Colonic mucosa (tissue), 4 donors: ENCODE measurements at regions not wholly inside any gene's neighbourhood (a gene's known extent, or its start where the extent isn't known, plus 50 kb on each side); places are given as distances from the start of the nearest gene placed in this dataset.

Source experiments
- DNase-seq: peaks from one replicate; pipeline ENCODE4 v3.0.0-alpha.2; 2020
- H3K27ac ChIP-seq: fragments of 200-600 bp; one replicate; pipeline ENCODE4 v1.8.0; 2021
- H3K27me3 ChIP-seq: fragments of 200-600 bp; one replicate; pipeline ENCODE4 v1.8.0; 2021
- H3K36me3 ChIP-seq: fragments of 200-600 bp; one replicate; pipeline ENCODE4 v1.8.0; 2021
- H3K4me1 ChIP-seq: fragments of 200-600 bp; one replicate; pipeline ENCODE4 v1.8.0; 2021; ENCODE audit warnings: mild to moderate bottlenecking
- H3K4me3 ChIP-seq: fragments of 200-600 bp; one replicate; pipeline ENCODE4 v1.8.0; 2021
- H3K9ac ChIP-seq, 2 donors: one replicate each; pipeline ENCODE4 v1.7.0; 2013; ENCODE audit warnings: control low read depth in 2 of 2, low read depth in 2 of 2, low read length in 2 of 2
- H3K9me3 ChIP-seq: fragments of 200-600 bp; one replicate; pipeline ENCODE4 v1.8.0; 2021
- CTCF ChIP-seq: fragments of 200-600 bp; IDR thresholded peaks from one replicate; pipeline ENCODE4 v1.8.0; 2022; ENCODE audit warnings: antibody characterized with exemption, mild to moderate bottlenecking
- intact Hi-C: fragments of 100-400 bp; cut with DNase I; formaldehyde crosslinking; loops from one replicate; pipeline ENCODE4 v1.14.1; 2022
- donor health status: healthy.
- donor health status: DM: no; HTN: no; CAD: no.
- donor health status: DM: no; HTN: no; CAD: no.

- no peaks in the 10 kb centered on the region for H3K36me3 ChIP-seq
- H3K27me3 ChIP-seq = no peaks in the 10 kb centered on the region
- no peaks in the 10 kb centered on the region for H3K9me3 ChIP-seq
- DNase-seq = no peak
- no peaks in the 10 kb centered on the region for H3K4me1 ChIP-seq
- no peak overlapping the region for H3K4me3 ChIP-seq
- intact Hi-C loops = no loop called here
- no peak overlapping the region for H3K9ac ChIP-seq
- no peak for TF ChIP-seq CTCF
- H3K27ac ChIP-seq = no peak overlapping the region
Measured at GRCh38 chr20:52405986-52406385, 214.4 kb upstream of the ZFP64 start.

- Histone ChIP-seq H3K27ac (no peak overlapping the region), H3K4me3 (no peak overlapping the region), H3K9me3 (no peaks in the 10 kb centered on the region), H3K9ac (no peak overlapping the region), H3K27me3 (no peaks in the 10 kb centered on the region), H3K4me1 (no peaks in the 10 kb centered on the region), H3K36me3 (no peaks in the 10 kb centered on the region)
- DNase-seq = no peak
- no peak for TF ChIP-seq CTCF
- intact Hi-C loops = no loop called here
Measured at GRCh38 chr20:52405417-52405816, 213.8 kb upstream of the ZFP64 start.

GRCh38 chr20:52404671-52405070 lies 213.1 kb upstream of the ZFP64 start:
- Histone ChIP-seq H3K9me3 (no peaks in the 10 kb centered on the region), H3K27ac (no peak overlapping the region), H3K4me3 (no peak overlapping the region), H3K27me3 (no peaks in the 10 kb centered on the region), H3K36me3 (no peaks in the 10 kb centered on the region), H3K9ac (no peak overlapping the region), H3K4me1 (no peaks in the 10 kb centered on the region)
- no peak for TF ChIP-seq CTCF
- DNase-seq = no peak
- intact Hi-C loops = no loop called here

- Histone ChIP-seq H3K9me3 (no peaks in the 10 kb centered on the region), H3K27ac (no peak overlapping the region), H3K4me1 (no peaks in the 10 kb centered on the region), H3K4me3 (no peak overlapping the region), H3K36me3 (no peaks in the 10 kb centered on the region), H3K9ac (no peak overlapping the region), H3K27me3 (no peaks in the 10 kb centered on the region)
- no peak for TF ChIP-seq CTCF
- intact Hi-C loops = no loop called here
- DNase-seq = no peak
Measured at GRCh38 chr20:52402950-52403349, 211.4 kb upstream of the ZFP64 start.

- no peak for DNase-seq
- H3K9ac ChIP-seq = no peak overlapping the region
Measured at GRCh38 chr20:52402514-52402913, 210.9 kb upstream of the ZFP64 start.

More at GRCh38 chr20:52402514-52402913, 210.9 kb upstream of the ZFP64 start:
- no peaks in the 10 kb centered on the region for H3K9me3 ChIP-seq
- intact Hi-C loops = no loop called here
- H3K27me3 ChIP-seq = no peaks in the 10 kb centered on the region
- no peak overlapping the region for H3K27ac ChIP-seq
- H3K4me3 ChIP-seq = no peak overlapping the region
- H3K4me1 ChIP-seq = no peaks in the 10 kb centered on the region
- no peak for TF ChIP-seq CTCF
- H3K36me3 ChIP-seq = no peaks in the 10 kb centered on the region
